Muscle layer of colon (tissue), 2 donors: ENCODE measurements at regions not wholly inside any gene's neighbourhood (a gene's known extent, or its start where the extent isn't known, plus 50 kb on each side); places are given as distances from the start of the nearest gene placed in this dataset.

ENCODE experiments used
- H3K27ac ChIP-seq: one replicate; pipeline ENCODE4 v1.7.0; 2013; ENCODE audit warnings: low read depth, mild to moderate bottlenecking, low read length, moderate library complexity
- H3K27me3 ChIP-seq, 2 donors: one replicate each; pipeline ENCODE4 v1.7.0; 2013; ENCODE audit warnings: low read length in 2 of 2, mild to moderate bottlenecking in 2 of 2; ENCODE audit not compliant: insufficient read depth in 2 of 2, control insufficient read depth in 1 of 2
- H3K36me3 ChIP-seq: one replicate; pipeline ENCODE4 v1.7.0; 2013; ENCODE audit warnings: mild to moderate bottlenecking, low read length; ENCODE audit not compliant: insufficient read depth
- H3K4me1 ChIP-seq: one replicate; pipeline ENCODE4 v1.7.0; 2013; ENCODE audit warnings: mild to moderate bottlenecking, low read length; ENCODE audit not compliant: insufficient read depth
- H3K4me3 ChIP-seq, 2 donors: one replicate each; pipeline ENCODE4 v1.7.0; 2013; ENCODE audit warnings: low read length in 2 of 2, low read depth in 1 of 2, mild to moderate bottlenecking in 1 of 2, moderate library complexity in 1 of 2
- H3K9ac ChIP-seq: one replicate; pipeline ENCODE4 v1.7.0; 2013; ENCODE audit warnings: low read length
- H3K9me3 ChIP-seq: one replicate; pipeline ENCODE4 v1.7.0; 2013; ENCODE audit warnings: mild to moderate bottlenecking, low read length
- donor health status: abdominal sarcoma.
- donor health status: Adenocarcinoma of cecum.

- no peaks in the 10 kb centered on the region for H3K36me3 ChIP-seq
- H3K4me3 ChIP-seq, result no peak overlapping the region
- H3K4me1 ChIP-seq, result no peaks in the 10 kb centered on the region
- no peaks in the 10 kb centered on the region for H3K27me3 ChIP-seq
- H3K9ac ChIP-seq, result no peak overlapping the region
- no peak overlapping the region for H3K27ac ChIP-seq
- H3K9me3 ChIP-seq, result no peaks in the 10 kb centered on the region
Observed at GRCh38 chr14:87676814-87677437, 316.1 kb downstream of the GALC start.

GRCh38 chr14:87667659-87668058, 325.3 kb downstream of the GALC start:
- H3K4me1 ChIP-seq, result no peaks in the 10 kb centered on the region
- H3K36me3 ChIP-seq, result no peaks in the 10 kb centered on the region
- H3K9me3 ChIP-seq, result no peaks in the 10 kb centered on the region
- H3K27me3 ChIP-seq, result no peaks in the 10 kb centered on the region
- no peak overlapping the region for H3K4me3 ChIP-seq
- H3K9ac ChIP-seq, result no peak overlapping the region
- H3K27ac ChIP-seq, result no peak overlapping the region

GRCh38 chr14:87656315-87656714, 336.7 kb downstream of the GALC start:
- Histone ChIP-seq H3K9me3 (no peaks in the 10 kb centered on the region), H3K9ac (no peak overlapping the region), H3K4me1 (no peaks in the 10 kb centered on the region), H3K27ac (no peak overlapping the region), H3K36me3 (no peaks in the 10 kb centered on the region), H3K27me3 (no peaks in the 10 kb centered on the region), H3K4me3 (no peak overlapping the region)

- Histone ChIP-seq H3K36me3 (no peaks in the 10 kb centered on the region), H3K4me3 (no peak overlapping the region), H3K27me3 (no peaks in the 10 kb centered on the region), H3K4me1 (no peaks in the 10 kb centered on the region), H3K27ac (no peak overlapping the region), H3K9me3 (peaks cover 5% of the 10 kb centered on the region), H3K9ac (no peak overlapping the region)
Observed at GRCh38 chr14:87652278-87652677, 340.7 kb downstream of the GALC start.

- H3K27ac ChIP-seq, result no peak overlapping the region
- no peaks in the 10 kb centered on the region for H3K4me1 ChIP-seq
- no peaks in the 10 kb centered on the region for H3K36me3 ChIP-seq
- H3K9me3 ChIP-seq, result peaks cover 4% of the 10 kb centered on the region
- no peak overlapping the region for H3K9ac ChIP-seq
- no peak overlapping the region for H3K4me3 ChIP-seq
- no peaks in the 10 kb centered on the region for H3K27me3 ChIP-seq
Observed at GRCh38 chr14:87644689-87645088, 348.3 kb downstream of the GALC start.

- H3K4me1 ChIP-seq, result no peaks in the 10 kb centered on the region
- H3K4me3 ChIP-seq, result no peak overlapping the region
- no peaks in the 10 kb centered on the region for H3K27me3 ChIP-seq
- H3K9me3 ChIP-seq, result no peaks in the 10 kb centered on the region
- H3K27ac ChIP-seq, result no peak overlapping the region
- H3K36me3 ChIP-seq, result no peaks in the 10 kb centered on the region
- H3K9ac ChIP-seq, result no peak overlapping the region
Observed at GRCh38 chr14:87643005-87643404, 350.0 kb downstream of the GALC start.

- no peaks in the 10 kb centered on the region for H3K4me1 ChIP-seq
- no peaks in the 10 kb centered on the region for H3K36me3 ChIP-seq
- H3K27me3 ChIP-seq, result no peaks in the 10 kb centered on the region
- no peaks in the 10 kb centered on the region for H3K9me3 ChIP-seq
- no peak overlapping the region for H3K27ac ChIP-seq
- no peak overlapping the region for H3K9ac ChIP-seq
- no peak overlapping the region for H3K4me3 ChIP-seq
Observed at GRCh38 chr14:87640553-87640952, 352.4 kb downstream of the GALC start.

- no peaks in the 10 kb centered on the region for H3K4me1 ChIP-seq
- H3K4me3 ChIP-seq, result no peak overlapping the region
- H3K9ac ChIP-seq, result no peak overlapping the region
- H3K36me3 ChIP-seq, result no peaks in the 10 kb centered on the region
- no peaks in the 10 kb centered on the region for H3K9me3 ChIP-seq
- no peaks in the 10 kb centered on the region for H3K27me3 ChIP-seq
- H3K27ac ChIP-seq, result no peak overlapping the region
Observed at GRCh38 chr14:87638196-87638595, 354.8 kb downstream of the GALC start.

- Histone ChIP-seq H3K9ac (no peak overlapping the region), H3K4me1 (peaks cover 10% of the 10 kb centered on the region), H3K27ac (no peak overlapping the region), H3K27me3 (no peaks in the 10 kb centered on the region), H3K36me3 (no peaks in the 10 kb centered on the region), H3K4me3 (no peak overlapping the region), H3K9me3 (no peaks in the 10 kb centered on the region)
Observed at GRCh38 chr14:87635442-87635841, 357.5 kb downstream of the GALC start.

GRCh38 chr14:87632796-87633195, 360.2 kb downstream of the GALC start:
- Histone ChIP-seq H3K27me3 (no peaks in the 10 kb centered on the region), H3K4me3 (no peak overlapping the region), H3K9me3 (no peaks in the 10 kb centered on the region), H3K4me1 (peaks cover 28% of the 10 kb centered on the region), H3K36me3 (no peaks in the 10 kb centered on the region), H3K27ac (no peak overlapping the region), H3K9ac (no peak overlapping the region)

- Histone ChIP-seq H3K9ac (no peak overlapping the region), H3K9me3 (no peaks in the 10 kb centered on the region), H3K4me1 (peaks cover 32% of the 10 kb centered on the region), H3K4me3 (no peak overlapping the region), H3K36me3 (no peaks in the 10 kb centered on the region), H3K27ac (no peak overlapping the region), H3K27me3 (no peaks in the 10 kb centered on the region)
Observed at GRCh38 chr14:87630846-87631245, 362.1 kb downstream of the GALC start.

GRCh38 chr14:87629788-87630187, 363.2 kb downstream of the GALC start:
- no peak overlapping the region for H3K4me3 ChIP-seq
- no peaks in the 10 kb centered on the region for H3K36me3 ChIP-seq
- no peaks in the 10 kb centered on the region for H3K9me3 ChIP-seq
- H3K9ac ChIP-seq, result no peak overlapping the region
- peaks cover 32% of the 10 kb centered on the region for H3K4me1 ChIP-seq
- no peaks in the 10 kb centered on the region for H3K27me3 ChIP-seq
- H3K27ac ChIP-seq, result no peak overlapping the region
